ENCODE measurements at regions not wholly inside any gene's neighbourhood (a gene's known extent, or its start where the extent isn't known, plus 50 kb on each side); places are given as distances from the start of the nearest gene placed in this dataset.

DNA sequence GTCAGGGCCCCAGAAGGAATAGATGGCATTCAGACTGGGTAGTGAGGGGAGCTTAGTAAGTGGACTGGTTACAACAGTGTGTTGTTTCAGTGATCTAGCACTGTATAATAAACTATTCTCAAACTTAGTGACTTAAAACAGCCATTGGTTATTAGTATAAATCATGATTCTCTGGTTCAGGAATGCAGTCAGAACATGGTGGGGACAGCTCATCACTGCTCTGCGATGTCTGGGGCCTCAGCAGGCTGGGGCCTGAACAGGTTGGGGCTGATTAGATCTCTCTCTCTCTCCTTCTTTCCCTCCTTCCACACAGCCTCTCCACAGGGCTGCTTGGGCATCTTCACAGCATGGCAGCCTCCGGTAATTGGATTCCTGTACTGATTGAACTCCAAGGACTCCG is 160.4 kb downstream of the GATB start:
- Mint-ChIP-seq H3K9me3 (peaks cover 12% of the 10 kb centered on the region), H3K36me3 (ENCODE audit: low read depth) (peaks cover 29% of the 10 kb centered on the region), H3K27me3 (ENCODE audit: low read depth, poor library complexity) (no peaks in the 10 kb centered on the region), H3K4me3 (no peak overlapping the region), H3K4me1 (no peaks in the 10 kb centered on the region), H3K27ac (no peak overlapping the region)
- TF ChIP-seq, protein P1, sequence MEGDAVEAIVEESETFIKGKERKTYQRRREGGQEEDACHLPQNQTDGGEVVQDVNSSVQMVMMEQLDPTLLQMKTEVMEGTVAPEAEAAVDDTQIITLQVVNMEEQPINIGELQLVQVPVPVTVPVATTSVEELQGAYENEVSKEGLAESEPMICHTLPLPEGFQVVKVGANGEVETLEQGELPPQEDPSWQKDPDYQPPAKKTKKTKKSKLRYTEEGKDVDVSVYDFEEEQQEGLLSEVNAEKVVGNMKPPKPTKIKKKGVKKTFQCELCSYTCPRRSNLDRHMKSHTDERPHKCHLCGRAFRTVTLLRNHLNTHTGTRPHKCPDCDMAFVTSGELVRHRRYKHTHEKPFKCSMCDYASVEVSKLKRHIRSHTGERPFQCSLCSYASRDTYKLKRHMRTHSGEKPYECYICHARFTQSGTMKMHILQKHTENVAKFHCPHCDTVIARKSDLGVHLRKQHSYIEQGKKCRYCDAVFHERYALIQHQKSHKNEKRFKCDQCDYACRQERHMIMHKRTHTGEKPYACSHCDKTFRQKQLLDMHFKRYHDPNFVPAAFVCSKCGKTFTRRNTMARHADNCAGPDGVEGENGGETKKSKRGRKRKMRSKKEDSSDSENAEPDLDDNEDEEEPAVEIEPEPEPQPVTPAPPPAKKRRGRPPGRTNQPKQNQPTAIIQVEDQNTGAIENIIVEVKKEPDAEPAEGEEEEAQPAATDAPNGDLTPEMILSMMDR (IDR thresholded peaks at IDR 0.05): no peak
- DNase-seq: no peak

DNA sequence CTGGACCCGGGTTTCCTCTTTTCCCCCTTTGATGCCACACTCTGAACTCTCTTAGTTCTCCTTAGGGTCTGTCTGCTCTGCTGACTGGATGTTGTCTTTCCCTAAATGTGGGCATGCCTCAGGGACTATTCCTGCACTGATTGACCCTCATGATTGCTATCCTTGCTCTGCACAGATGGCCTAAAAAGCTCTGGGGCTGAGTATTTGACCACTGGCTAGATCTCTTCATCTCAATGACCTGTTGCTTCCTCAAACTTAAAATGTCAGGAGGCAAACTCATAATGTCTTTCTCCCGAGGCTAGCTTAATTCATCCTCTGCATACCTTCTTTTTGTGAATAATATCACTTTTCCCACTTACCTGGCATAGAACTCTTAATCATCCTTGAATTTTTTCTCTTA is 157.4 kb downstream of the GATB start:
- Mint-ChIP-seq H3K4me1 (no peaks in the 10 kb centered on the region), H3K36me3 (ENCODE audit: low read depth) (peaks cover 29% of the 10 kb centered on the region), H3K27ac (no peak overlapping the region), H3K27me3 (ENCODE audit: low read depth, poor library complexity) (no peaks in the 10 kb centered on the region), H3K4me3 (no peak overlapping the region), H3K9me3 (peaks cover 12% of the 10 kb centered on the region)
- DNase-seq: no peak
- TF ChIP-seq, protein P1 (IDR thresholded peaks at IDR 0.05): no peak

GRCh38 chr4:151604238-151604637 is 156.6 kb downstream of the GATB start:
- Mint-ChIP-seq H3K36me3 (ENCODE audit: low read depth) (peaks cover 29% of the 10 kb centered on the region), H3K9me3 (peaks cover 12% of the 10 kb centered on the region), H3K4me3 (no peak overlapping the region), H3K27me3 (ENCODE audit: low read depth, poor library complexity) (no peaks in the 10 kb centered on the region), H3K27ac (no peak overlapping the region), H3K4me1 (no peaks in the 10 kb centered on the region)
- DNase-seq: no peak
- TF ChIP-seq, protein P1 (IDR thresholded peaks at IDR 0.05): no peak

GRCh38 chr4:151605215-151605614 is 155.6 kb downstream of the GATB start:
- H3K27me3 Mint-ChIP-seq (ENCODE audit: low read depth, poor library complexity): no peaks in the 10 kb centered on the region

GRCh38 chr4:151606061-151606460 is 154.7 kb downstream of the GATB start:
- TF ChIP-seq, protein P1 (IDR thresholded peaks at IDR 0.05): no peak
- Mint-ChIP-seq H3K27me3 (ENCODE audit: low read depth, poor library complexity) (no peaks in the 10 kb centered on the region), H3K27ac (no peak overlapping the region), H3K9me3 (peaks cover 11% of the 10 kb centered on the region), H3K36me3 (ENCODE audit: low read depth) (peaks cover 18% of the 10 kb centered on the region), H3K4me3 (no peak overlapping the region), H3K4me1 (no peaks in the 10 kb centered on the region)
- no peak for DNase-seq

More at GRCh38 chr4:151605215-151605614, 155.6 kb downstream of the GATB start:
- Mint-ChIP-seq H3K4me1 (no peaks in the 10 kb centered on the region), H3K4me3 (no peak overlapping the region), H3K27ac (peak overlapping the region; percentile 8), H3K36me3 (ENCODE audit: low read depth) (peaks cover 27% of the 10 kb centered on the region), H3K9me3 (peaks cover 12% of the 10 kb centered on the region)
- TF ChIP-seq, protein P1 (IDR thresholded peaks at IDR 0.05): no peak
- DNase-seq: no peak

DNA sequence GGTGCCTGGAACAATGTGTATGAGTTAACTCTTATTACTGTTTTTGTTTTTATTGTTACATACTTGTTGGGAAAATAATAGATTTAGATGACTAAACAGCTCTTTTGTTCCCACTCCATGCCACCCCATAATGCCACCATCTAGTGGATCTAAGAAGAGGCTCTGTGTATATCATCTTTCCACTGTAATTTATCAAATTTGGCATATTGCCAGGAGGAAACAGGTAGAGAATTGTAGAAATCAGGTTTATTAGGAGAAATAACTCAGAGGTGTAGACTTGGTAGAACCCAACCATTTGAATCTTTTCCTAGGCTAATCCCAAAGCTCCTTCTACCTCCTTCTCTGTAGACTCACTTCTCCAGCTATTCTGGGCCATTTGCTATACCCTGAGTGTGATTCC is 150.6 kb downstream of the GATB start:
- Mint-ChIP-seq H3K27ac (no peak overlapping the region), H3K4me3 (no peak overlapping the region), H3K36me3 (ENCODE audit: low read depth) (no peaks in the 10 kb centered on the region), H3K27me3 (ENCODE audit: low read depth, poor library complexity) (peaks cover 4% of the 10 kb centered on the region), H3K4me1 (peaks cover 12% of the 10 kb centered on the region), H3K9me3 (no peaks in the 10 kb centered on the region)
- DNase-seq: no peak
- TF ChIP-seq, protein P1 (IDR thresholded peaks at IDR 0.05): no peak
